Lower leg skin (tissue), 3 donors: ENCODE measurements at regions not wholly inside any gene's neighbourhood (a gene's known extent, or its start where the extent isn't known, plus 50 kb on each side); places are given as distances from the start of the nearest gene placed in this dataset.

ENCODE experiments used
- CTCF ChIP-seq, 3 donors: fragments of 450-650 bp; IDR thresholded peaks; one replicate each; pipeline ENCODE4 v1.5.1; 2016; ENCODE audit warnings: antibody characterized with exemption in 3 of 3, mild to moderate bottlenecking in 3 of 3, moderate library complexity in 2 of 3
- POLR2A ChIP-seq, 2 donors: fragments of 450-650 bp; IDR thresholded peaks; one replicate each; pipeline ENCODE4 v1.6.1; 2016 to 2017; ENCODE audit warnings: antibody characterized with exemption in 2 of 2, mild to moderate bottlenecking in 1 of 2, moderate library complexity in 1 of 2

GRCh38 chr6:85394199-85394598 lies 55.7 kb upstream of the NT5E start:
- TF ChIP-seq CTCF (IDR thresholded peaks at IDR 0.05) (no peak), POLR2A (IDR thresholded peaks at IDR 0.05) (no peak)
